ENCODE measurements at regions not wholly inside any gene's neighbourhood (a gene's known extent, or its start where the extent isn't known, plus 50 kb on each side); places are given as distances from the start of the nearest gene placed in this dataset.

GRCh38 chr10:112000466-112000865 is 183.1 kb downstream of the GPAM start:
- no peak for DNase-seq

GRCh38 chr10:112002206-112002605 is 181.4 kb downstream of the GPAM start:
- DNase-seq, result no peak

GRCh38 chr10:112004075-112004474 is 179.5 kb downstream of the GPAM start:
- no peak for DNase-seq

- no peak for DNase-seq
Observed at GRCh38 chr10:112005044-112005443, 178.5 kb downstream of the GPAM start.

- DNase-seq, result no peak
Observed at GRCh38 chr10:112006407-112006806, 177.2 kb downstream of the GPAM start.

GRCh38 chr10:112006831-112007230 is 176.7 kb downstream of the GPAM start:
- DNase-seq, result no peak

GRCh38 chr10:112022196-112022595 is 161.4 kb downstream of the GPAM start:
- DNase-seq, result no peak

- DNase-seq, result no peak
Observed at GRCh38 chr10:112024079-112024478, 159.5 kb downstream of the GPAM start.

- no peak for DNase-seq
Observed at GRCh38 chr10:112025228-112025627, 158.3 kb downstream of the GPAM start.

GRCh38 chr10:112026438-112026837 is 157.1 kb downstream of the GPAM start:
- no peak for DNase-seq

GRCh38 chr10:112027731-112028280 is 155.8 kb downstream of the GPAM start:
- DNase-seq, result no peak

- no peak for DNase-seq
Observed at GRCh38 chr10:112030431-112030830, 153.1 kb downstream of the GPAM start.

- DNase-seq, result no peak
Observed at GRCh38 chr10:112039823-112040222, 143.7 kb downstream of the GPAM start.

- no peak for DNase-seq
Observed at GRCh38 chr10:112040696-112041095, 142.9 kb downstream of the GPAM start.

- DNase-seq, result no peak
Observed at GRCh38 chr10:112045938-112046337, 137.6 kb downstream of the GPAM start.

- no peak for DNase-seq
Observed at GRCh38 chr10:112047674-112048073, 135.9 kb downstream of the GPAM start.

- DNase-seq, result no peak
Observed at GRCh38 chr10:112052166-112052565, 131.4 kb downstream of the GPAM start.

- no peak for DNase-seq
Observed at GRCh38 chr10:112053895-112054294, 129.7 kb downstream of the GPAM start.

GRCh38 chr10:112054516-112054915 is 129.0 kb downstream of the GPAM start:
- no peak for DNase-seq

GRCh38 chr10:112057072-112057471 is 126.5 kb downstream of the GPAM start:
- no peak for DNase-seq

GRCh38 chr10:112059220-112059619 is 124.3 kb downstream of the GPAM start:
- no peak for DNase-seq

- DNase-seq, result no peak
Observed at GRCh38 chr10:112071596-112072133, 111.9 kb downstream of the GPAM start.

GRCh38 chr10:112078003-112078402 is 105.6 kb downstream of the GPAM start:
- DNase-seq, result no peak

- no peak for DNase-seq
Observed at GRCh38 chr10:112080231-112080630, 103.3 kb downstream of the GPAM start.

- DNase-seq, result no peak
Observed at GRCh38 chr10:112082120-112082519, 101.4 kb downstream of the GPAM start.

Data from activated gamma-delta T cell treated with Interleukin-2 at 50 U/mL for 16 hours (primary cell).